Neural cell (in vitro differentiated cells): ENCODE measurements at regions not wholly inside any gene's neighbourhood (a gene's known extent, or its start where the extent isn't known, plus 50 kb on each side); places are given as distances from the start of the nearest gene placed in this dataset.

Experiments
- CTCF ChIP-seq: fragments of 450-650 bp; IDR thresholded peaks from 2 replicates; pipeline ENCODE4 v1.5.1; 2014; ENCODE audit warnings: antibody characterized with exemption, mild to moderate bottlenecking, moderate library complexity; ENCODE audit not compliant: poor library complexity, severe bottlenecking
- EP300 ChIP-seq: fragments of 450-650 bp; conservative IDR thresholded peaks from 2 replicates; pipeline ENCODE4 v1.6.1; 2014; ENCODE audit warnings: antibody characterized with exemption, mild to moderate bottlenecking, moderate library complexity; ENCODE audit not compliant: poor library complexity, severe bottlenecking
- EZH2 ChIP-seq: fragments of 200-600, 300-800 bp; shearing (Covaris generic), sonication (generic); IDR thresholded peaks from 2 replicates; pipeline ENCODE4 v1.6.1; 2014; ENCODE audit warnings: antibody characterized with exemption, low read length, borderline replicate concordance, mild to moderate bottlenecking; ENCODE audit not compliant: insufficient read depth, poor library complexity, severe bottlenecking
- MXI1 ChIP-seq: fragments of 450-650 bp; conservative IDR thresholded peaks from 2 replicates; pipeline ENCODE4 v1.6.1; 2014; ENCODE audit warnings: antibody characterized with exemption, mild to moderate bottlenecking; ENCODE audit not compliant: poor library complexity, severe bottlenecking
- POLR2AphosphoS5 ChIP-seq: IDR thresholded peaks from 2 replicates; pipeline ENCODE4 v1.6.1; 2012
- RAD21 ChIP-seq: fragments of 450-650 bp; conservative IDR thresholded peaks from 2 replicates; pipeline ENCODE4 v1.6.1; 2014; ENCODE audit warnings: antibody characterized with exemption, mild to moderate bottlenecking, moderate library complexity
- REST ChIP-seq: IDR thresholded peaks from 2 replicates; pipeline ENCODE4 v1.6.1; 2012; ENCODE audit warnings: borderline replicate concordance
- SMC3 ChIP-seq: fragments of 450-650 bp; conservative IDR thresholded peaks from 2 replicates; pipeline ENCODE4 v1.6.1; 2014; ENCODE audit warnings: antibody characterized with exemption, mild to moderate bottlenecking, moderate library complexity; ENCODE audit not compliant: poor library complexity
- TAF1 ChIP-seq: IDR thresholded peaks from 2 replicates; pipeline ENCODE4 v1.6.1; 2012; ENCODE audit warnings: low read depth

GRCh38 chr13:75993241-75993640 is 357.1 kb downstream of the LMO7 start:
- no peak for TF ChIP-seq CTCF
- peak; percentile 32 for TF ChIP-seq POLR2AphosphoS5
- TF ChIP-seq TAF1, result no peak
- peak; percentile 86 for TF ChIP-seq EP300
- TF ChIP-seq MXI1, result no peak
- TF ChIP-seq REST, result no peak
- no peak for TF ChIP-seq EZH2
- no peak for TF ChIP-seq RAD21
- no peak for TF ChIP-seq SMC3
